Mesenchymal stem cell (in vitro differentiated cells and primary cell): ENCODE measurements at regions not wholly inside any gene's neighbourhood (a gene's known extent, or its start where the extent isn't known, plus 50 kb on each side); places are given as distances from the start of the nearest gene placed in this dataset.
A peak's percentile ranks its signal among the peaks of the same experiment; 100 is the strongest.
"Not testable (repeated sequence)": the region's sequence is repeated elsewhere in the genome, so short reads cannot be mapped to it uniquely, and the experiment has no call there.

Experiments used
- DNase-seq: peaks from one replicate; pipeline ENCODE4 v3.0.0-alpha.2; 2013
- H2AFZ ChIP-seq: one replicate; pipeline ENCODE4 v1.6.1; 2013; ENCODE audit warnings: low read depth, mild to moderate bottlenecking, control low read depth, inconsistent platforms, low read length, moderate library complexity
- H2AK5ac ChIP-seq: 2 replicates; pipeline ENCODE4 v1.6.1; 2013; ENCODE audit warnings: low read length, moderate library complexity, mild to moderate bottlenecking, inconsistent platforms; ENCODE audit not compliant: severe bottlenecking
- H2BK120ac ChIP-seq: one replicate; pipeline ENCODE4 v1.6.1; 2013; ENCODE audit warnings: low read depth, mild to moderate bottlenecking, inconsistent platforms, low read length, moderate library complexity
- H2BK12ac ChIP-seq, 2 experiments: one replicate each; pipeline ENCODE4 v1.6.1; 2013; ENCODE audit warnings: inconsistent platforms in 2 of 2, low read length in 2 of 2, mild to moderate bottlenecking in 2 of 2, moderate library complexity in 2 of 2, control low read depth in 1 of 2
- H2BK15ac ChIP-seq: one replicate; pipeline ENCODE4 v1.6.1; 2013; ENCODE audit warnings: mild to moderate bottlenecking, low read depth, inconsistent platforms; ENCODE audit not compliant: poor library complexity, severe bottlenecking
- H2BK5ac ChIP-seq: 2 replicates; pipeline ENCODE4 v1.6.1; 2013; ENCODE audit warnings: low read depth, mild to moderate bottlenecking, low read length, control low read depth, inconsistent platforms; ENCODE audit not compliant: poor library complexity, severe bottlenecking
- H3K14ac ChIP-seq, 2 experiments: one replicate each; pipeline ENCODE4 v1.6.1; 2013; ENCODE audit warnings: inconsistent platforms in 2 of 2, low read length in 2 of 2, control low read depth in 1 of 2, mild to moderate bottlenecking in 1 of 2, moderate library complexity in 1 of 2
- H3K18ac ChIP-seq, 2 experiments: one replicate each; pipeline ENCODE4 v1.6.1; 2013; ENCODE audit warnings: inconsistent platforms in 2 of 2, low read length in 2 of 2, control low read depth in 1 of 2, low read depth in 1 of 2, mild to moderate bottlenecking in 1 of 2
- H3K23ac ChIP-seq, 2 experiments: one replicate each; pipeline ENCODE4 v1.6.1; 2013; ENCODE audit warnings: inconsistent platforms in 2 of 2, low read length in 2 of 2, mild to moderate bottlenecking in 2 of 2, moderate library complexity in 2 of 2, control low read depth in 1 of 2
- H3K27ac ChIP-seq: 2 replicates; pipeline ENCODE4 v1.5.1; 2013; ENCODE audit warnings: mild to moderate bottlenecking, moderate library complexity, low read length, control low read depth, inconsistent platforms; ENCODE audit not compliant: poor library complexity, severe bottlenecking
- H3K27me3 ChIP-seq, 2 experiments: 2 replicates each; pipeline versions ENCODE4 v1.6.1 to v1.7.0; 2013; ENCODE audit warnings: low read length in 2 of 2, mild to moderate bottlenecking in 2 of 2, moderate library complexity in 2 of 2, control low read depth in 1 of 2, inconsistent platforms in 1 of 2; ENCODE audit not compliant: control insufficient read depth in 1 of 2, insufficient read depth in 1 of 2
- H3K36me3 ChIP-seq, 2 experiments: 2 replicates each; pipeline versions ENCODE4 v1.6.1 to v1.7.0; 2013; ENCODE audit warnings: low read length in 2 of 2, control low read depth in 1 of 2, inconsistent platforms in 1 of 2, low read depth in 1 of 2, mild to moderate bottlenecking in 1 of 2; ENCODE audit not compliant: insufficient read depth in 2 of 2, control insufficient read depth in 1 of 2
- H3K4ac ChIP-seq, 2 experiments: one replicate each; pipeline ENCODE4 v1.6.1; 2013; ENCODE audit warnings: inconsistent platforms in 2 of 2, low read length in 2 of 2, mild to moderate bottlenecking in 2 of 2, moderate library complexity in 2 of 2, control low read depth in 1 of 2, low read depth in 1 of 2
- H3K4me1 ChIP-seq: 2 replicates; pipeline ENCODE4 v1.6.1; 2013; ENCODE audit warnings: low read depth, low read length, control low read depth; ENCODE audit not compliant: control insufficient read depth, insufficient read depth
- H3K4me2 ChIP-seq: 2 replicates; pipeline ENCODE4 v1.6.1; 2013; ENCODE audit warnings: low read length, mild to moderate bottlenecking, inconsistent platforms; ENCODE audit not compliant: poor library complexity, severe bottlenecking
- H3K4me3 ChIP-seq, 2 experiments: 2 replicates each; pipeline versions ENCODE4 v1.5.1 to v1.7.0; 2013; ENCODE audit warnings: low read length in 2 of 2, mild to moderate bottlenecking in 2 of 2, control low read depth in 1 of 2, low read depth in 1 of 2; ENCODE audit not compliant: insufficient read depth in 1 of 2
- H3K79me1 ChIP-seq: replicated peaks from 2 replicates; pipeline ENCODE4 v1.6.1; 2013; ENCODE audit warnings: mild to moderate bottlenecking, control low read depth, low read length, inconsistent platforms; ENCODE audit not compliant: poor library complexity, severe bottlenecking
- H3K9ac ChIP-seq: 2 replicates; pipeline ENCODE4 v1.7.0; 2013; ENCODE audit warnings: mild to moderate bottlenecking, low read length, moderate library complexity
- H3K9me3 ChIP-seq: 2 replicates; pipeline ENCODE4 v1.7.0; 2013; ENCODE audit warnings: mild to moderate bottlenecking, low read length; ENCODE audit not compliant: control insufficient read depth
- H4K8ac ChIP-seq: one replicate; pipeline ENCODE4 v1.6.1; 2013; ENCODE audit warnings: inconsistent platforms, mild to moderate bottlenecking, low read length, moderate library complexity
- H4K91ac ChIP-seq: one replicate; pipeline ENCODE4 v1.6.1; 2013; ENCODE audit warnings: mild to moderate bottlenecking, low read length, inconsistent platforms
- WGBS: methylation state at CpG from one replicate; pipeline ENCODE4 v1.1.7; 2013; ENCODE audit warnings: mixed read lengths; 5-methylcytosine and 5-hydroxymethylcytosine counted together

GRCh38 chr1:143755961-143756360 is 215.8 kb downstream of the FAM72C start:
- not testable (repeated sequence) for H2AFZ ChIP-seq, H3K4me2 ChIP-seq, H3K4me3 ChIP-seq, H4K91ac ChIP-seq, H3K4me1 ChIP-seq, H3K18ac ChIP-seq, H3K79me1 ChIP-seq, H3K27me3 ChIP-seq, H2BK5ac ChIP-seq, H2AK5ac ChIP-seq, H4K8ac ChIP-seq, DNase-seq, H2BK12ac ChIP-seq, H3K9me3 ChIP-seq, H2BK15ac ChIP-seq, H3K4ac ChIP-seq, H2BK120ac ChIP-seq, H3K9ac ChIP-seq, H3K36me3 ChIP-seq, H3K23ac ChIP-seq, H3K14ac ChIP-seq, H3K27ac ChIP-seq
- 27% methylated on average over 3 of the region's 3 CpGs for WGBS

DNA sequence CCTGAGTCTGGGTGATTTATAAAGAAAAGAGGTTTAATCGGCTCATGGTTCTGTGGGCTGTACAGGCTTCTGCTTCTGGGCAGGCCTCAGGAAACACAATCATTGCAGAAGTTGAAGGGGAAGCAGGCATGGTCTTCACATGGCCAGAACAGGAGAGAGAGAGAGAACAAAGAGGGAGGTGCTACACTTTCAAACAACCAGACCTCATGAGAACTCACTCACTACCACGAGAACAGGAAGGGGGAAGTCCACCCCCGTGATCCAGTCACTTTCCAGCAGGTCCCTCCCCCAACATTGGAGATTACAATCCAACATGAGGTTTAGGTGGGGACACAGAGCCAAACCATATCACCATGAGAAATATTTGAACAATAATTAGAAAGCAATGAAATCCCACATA is 222.9 kb downstream of the FAM72C start:
- Histone ChIP-seq H3K4me2 (no peak overlapping the region), H3K18ac (no peak overlapping the region), H2BK12ac (no peak overlapping the region), H3K79me1 (no peaks in the 10 kb centered on the region), H3K9ac (no peak overlapping the region), H3K4ac (no peak overlapping the region), H3K23ac (no peak overlapping the region), H4K91ac (no peak overlapping the region), H3K4me3 (no peak overlapping the region), H3K27ac (no peak overlapping the region), H3K9me3 (no peaks in the 10 kb centered on the region), H4K8ac (no peak overlapping the region), H3K36me3 (no peaks in the 10 kb centered on the region), H2AK5ac (no peak overlapping the region), H2AFZ (no peak overlapping the region), H2BK5ac (no peak overlapping the region), H3K4me1 (no peaks in the 10 kb centered on the region), H2BK120ac (no peak overlapping the region), H3K27me3 (no peaks in the 10 kb centered on the region), H3K14ac (no peak overlapping the region), H2BK15ac (no peak overlapping the region)
- DNase-seq, result no peak
- 100% methylated on average over 1 of the region's 3 CpGs for WGBS

GRCh38 chr1:143736562-143736961 is 235.2 kb downstream of the FAM72C start:
- no peak overlapping the region for H2AFZ ChIP-seq
- no peaks in the 10 kb centered on the region for H3K79me1 ChIP-seq
- H2BK5ac ChIP-seq, result no peak overlapping the region
- H3K9me3 ChIP-seq, result no peaks in the 10 kb centered on the region
- H3K27me3 ChIP-seq, result peaks cover 0 to 21% of the 10 kb centered on the region in 2 experiments
- no peak overlapping the region for H2AK5ac ChIP-seq
- peak overlapping the region; percentile 41 for H3K9ac ChIP-seq
- no peak overlapping the region for H3K4me2 ChIP-seq
- DNase-seq, result no peak
- no peaks in the 10 kb centered on the region for H3K4me1 ChIP-seq
- no peak overlapping the region for H2BK120ac ChIP-seq
- no peak overlapping the region for H4K8ac ChIP-seq
- 2% methylated on average over 7 of the region's 14 CpGs for WGBS
- no peak overlapping the region for H3K23ac ChIP-seq
- H3K36me3 ChIP-seq, result no peaks in the 10 kb centered on the region
- H2BK12ac ChIP-seq, result no peak overlapping the region
- H3K18ac ChIP-seq, result no peak overlapping the region
- no peak overlapping the region for H3K4ac ChIP-seq
- H3K14ac ChIP-seq, result no peak overlapping the region
- no peak overlapping the region for H2BK15ac ChIP-seq
- H4K91ac ChIP-seq, result no peak overlapping the region
- no peak overlapping the region for H3K27ac ChIP-seq
- peak overlapping the region in 1 of 2 experiments; percentile 76 for H3K4me3 ChIP-seq

DNA sequence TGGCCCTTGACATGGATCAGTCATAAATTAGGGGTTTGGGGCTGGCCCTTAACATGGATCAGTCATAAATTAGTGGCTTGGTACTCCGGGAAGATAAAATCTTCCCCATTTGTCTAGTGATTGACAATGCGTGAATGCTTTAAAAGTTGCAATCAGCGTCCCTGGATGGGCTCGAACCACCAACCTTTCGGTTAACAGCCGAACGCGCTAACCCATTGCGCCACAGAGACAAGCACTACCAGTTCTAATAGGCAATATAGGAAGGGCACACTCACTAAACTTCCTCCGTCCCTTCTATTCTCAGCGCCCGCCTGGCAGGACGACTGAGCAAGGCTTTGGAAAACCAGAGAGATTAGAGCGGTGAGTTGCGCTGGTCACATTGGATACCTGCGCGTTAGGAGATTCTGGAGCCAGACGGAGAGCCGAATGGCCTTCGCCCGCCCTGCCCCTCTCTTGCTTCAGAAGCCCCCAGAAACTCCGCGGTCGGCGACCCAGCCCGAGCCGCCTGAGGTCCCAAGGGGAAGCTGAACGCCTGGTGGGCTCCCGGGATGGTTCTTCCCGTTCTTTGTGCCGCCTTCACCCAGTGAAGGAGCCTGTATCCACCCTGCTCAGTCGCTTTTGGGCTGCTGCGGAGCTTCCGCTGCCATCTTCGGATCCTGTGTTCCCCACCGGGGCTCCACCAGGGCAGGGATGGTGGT is 235.9 kb downstream of the FAM72C start:
- no peak overlapping the region for H2BK12ac ChIP-seq
- H3K4me1 ChIP-seq, result no peaks in the 10 kb centered on the region
- H2AFZ ChIP-seq, result no peak overlapping the region
- no peak overlapping the region for H3K4me2 ChIP-seq
- H3K4me3 ChIP-seq, result peak overlapping the region in 1 of 2 experiments; percentile 76
- H3K18ac ChIP-seq, result no peak overlapping the region
- H2BK15ac ChIP-seq, result no peak overlapping the region
- H2BK120ac ChIP-seq, result no peak overlapping the region
- peaks cover 0 to 21% of the 10 kb centered on the region in 2 experiments for H3K27me3 ChIP-seq
- H2AK5ac ChIP-seq, result no peak overlapping the region
- under 1% methylated on average over 26 of the region's 36 CpGs for WGBS
- no peak overlapping the region for H3K14ac ChIP-seq
- no peak overlapping the region for H3K4ac ChIP-seq
- H4K91ac ChIP-seq, result no peak overlapping the region
- no peak for DNase-seq
- peak overlapping the region; percentile 41 for H3K9ac ChIP-seq
- no peaks in the 10 kb centered on the region for H3K36me3 ChIP-seq
- no peaks in the 10 kb centered on the region for H3K79me1 ChIP-seq
- H4K8ac ChIP-seq, result no peak overlapping the region
- no peak overlapping the region for H2BK5ac ChIP-seq
- H3K9me3 ChIP-seq, result no peaks in the 10 kb centered on the region
- no peak overlapping the region for H3K23ac ChIP-seq
- no peak overlapping the region for H3K27ac ChIP-seq
